ENCODE measurements at regions not wholly inside any gene's neighbourhood (a gene's known extent, or its start where the extent isn't known, plus 50 kb on each side); places are given as distances from the start of the nearest gene placed in this dataset.
A peak's percentile ranks its signal among the peaks of the same experiment; 100 is the strongest.
"Not testable (repeated sequence)": the region's sequence is repeated elsewhere in the genome, so short reads cannot be mapped to it uniquely, and the experiment has no call there.

- DNase-seq (ENCODE audit: extremely low read depth, insufficient read length), result no peak
- Histone ChIP-seq H3K4me3 (replicated peaks; ENCODE audit: low read depth, low read length) (no peak overlapping the region), H3K36me3 (ENCODE audit: control insufficient read depth, insufficient read depth, low read length) (no peaks in the 10 kb centered on the region), H3K27me3 (replicated peaks; ENCODE audit: control insufficient read depth, insufficient read depth, low read length) (no peaks in the 10 kb centered on the region)
- no peak for TF ChIP-seq CTCF (IDR thresholded peaks at IDR 0.05; ENCODE audit: insufficient read depth, low read length, poor library complexity, severe bottlenecking)
Measured at GRCh38 chr4:149045731-149046130, 603.5 kb upstream of the NR3C2 start.

GRCh38 chr4:149039786-149040185 is 597.6 kb upstream of the NR3C2 start:
- H3K27me3 ChIP-seq (replicated peaks; ENCODE audit: control insufficient read depth, insufficient read depth, low read length); H3K4me3 ChIP-seq (replicated peaks; ENCODE audit: low read depth, low read length); H3K36me3 ChIP-seq (ENCODE audit: control insufficient read depth, insufficient read depth, low read length); DNase-seq (ENCODE audit: extremely low read depth, insufficient read length): not testable (repeated sequence)

GRCh38 chr4:149031399-149031798 is 589.2 kb upstream of the NR3C2 start:
- TF ChIP-seq CTCF (IDR thresholded peaks at IDR 0.05; ENCODE audit: insufficient read depth, low read length, poor library complexity, severe bottlenecking), result peak; percentile 36
- H3K36me3 ChIP-seq (ENCODE audit: control insufficient read depth, insufficient read depth, low read length), result no peaks in the 10 kb centered on the region
- no peaks in the 10 kb centered on the region for H3K27me3 ChIP-seq (replicated peaks; ENCODE audit: control insufficient read depth, insufficient read depth, low read length)
- no peak for DNase-seq (ENCODE audit: extremely low read depth, insufficient read length)
- H3K4me3 ChIP-seq (replicated peaks; ENCODE audit: low read depth, low read length), result no peak overlapping the region

- DNase-seq (ENCODE audit: extremely low read depth, insufficient read length), result no peak
- H3K4me3 ChIP-seq (replicated peaks; ENCODE audit: low read depth, low read length), result no peak overlapping the region
- no peak for TF ChIP-seq CTCF (IDR thresholded peaks at IDR 0.05; ENCODE audit: insufficient read depth, low read length, poor library complexity, severe bottlenecking)
- no peaks in the 10 kb centered on the region for H3K27me3 ChIP-seq (replicated peaks; ENCODE audit: control insufficient read depth, insufficient read depth, low read length)
- H3K36me3 ChIP-seq (ENCODE audit: control insufficient read depth, insufficient read depth, low read length), result no peaks in the 10 kb centered on the region
Measured at GRCh38 chr4:149029056-149029651, 586.9 kb upstream of the NR3C2 start.

- no peak overlapping the region for H3K4me3 ChIP-seq (replicated peaks; ENCODE audit: low read depth, low read length)
- TF ChIP-seq CTCF (IDR thresholded peaks at IDR 0.05; ENCODE audit: insufficient read depth, low read length, poor library complexity, severe bottlenecking), result no peak
- H3K27me3 ChIP-seq (replicated peaks; ENCODE audit: control insufficient read depth, insufficient read depth, low read length), result no peaks in the 10 kb centered on the region
- no peak for DNase-seq (ENCODE audit: extremely low read depth, insufficient read length)
- H3K36me3 ChIP-seq (ENCODE audit: control insufficient read depth, insufficient read depth, low read length), result no peaks in the 10 kb centered on the region
Measured at GRCh38 chr4:149026696-149027095, 584.5 kb upstream of the NR3C2 start.

- Histone ChIP-seq H3K4me3 (replicated peaks; ENCODE audit: low read depth, low read length) (no peak overlapping the region), H3K27me3 (replicated peaks; ENCODE audit: control insufficient read depth, insufficient read depth, low read length) (no peaks in the 10 kb centered on the region), H3K36me3 (ENCODE audit: control insufficient read depth, insufficient read depth, low read length) (no peaks in the 10 kb centered on the region)
- DNase-seq (ENCODE audit: extremely low read depth, insufficient read length), result no peak
- no peak for TF ChIP-seq CTCF (IDR thresholded peaks at IDR 0.05; ENCODE audit: insufficient read depth, low read length, poor library complexity, severe bottlenecking)
Measured at GRCh38 chr4:149017002-149017734, 575.0 kb upstream of the NR3C2 start.
